ENCODE measurements at regions not wholly inside any gene's neighbourhood (a gene's known extent, or its start where the extent isn't known, plus 50 kb on each side); places are given as distances from the start of the nearest gene placed in this dataset.
A peak's percentile ranks its signal among the peaks of the same experiment; 100 is the strongest.
"Not testable (repeated sequence)": the region's sequence is repeated elsewhere in the genome, so short reads cannot be mapped to it uniquely, and the experiment has no call there.

DNA sequence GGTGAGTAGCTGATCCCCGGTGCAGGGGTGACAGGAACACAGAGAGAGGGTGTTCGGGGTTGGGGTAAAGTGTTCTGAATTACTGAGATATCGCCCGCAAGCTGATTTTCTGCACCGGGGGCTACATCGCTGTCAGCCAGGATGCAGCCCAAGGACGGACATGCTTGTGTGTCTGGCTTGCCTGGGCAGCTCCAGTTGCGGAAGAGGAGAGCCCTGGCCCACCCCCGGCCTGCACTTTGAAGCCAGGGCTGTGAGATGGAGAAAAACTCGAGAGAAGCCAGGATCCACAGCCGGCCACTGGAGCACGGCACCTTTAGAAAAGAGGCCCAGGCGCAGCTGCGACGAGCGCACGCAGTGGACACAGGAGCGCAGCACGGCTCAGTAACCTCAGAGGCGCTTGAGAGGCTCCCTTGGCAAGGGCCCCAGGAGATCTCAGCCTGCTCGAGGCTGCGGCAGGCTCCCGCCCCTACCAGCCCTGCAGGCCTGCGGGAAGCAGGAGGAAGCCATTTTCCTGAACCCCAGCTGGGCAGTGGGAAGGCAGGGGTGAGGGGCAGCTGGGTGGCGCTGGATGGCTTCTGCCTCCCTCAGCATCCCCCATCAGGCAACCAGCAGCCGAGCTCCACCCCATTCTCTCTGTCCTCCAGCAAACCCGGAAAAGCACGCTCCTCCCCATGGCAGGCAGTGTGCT lies 59.2 kb downstream of the C9orf50 start:
- no peak for DNase-seq

DNA sequence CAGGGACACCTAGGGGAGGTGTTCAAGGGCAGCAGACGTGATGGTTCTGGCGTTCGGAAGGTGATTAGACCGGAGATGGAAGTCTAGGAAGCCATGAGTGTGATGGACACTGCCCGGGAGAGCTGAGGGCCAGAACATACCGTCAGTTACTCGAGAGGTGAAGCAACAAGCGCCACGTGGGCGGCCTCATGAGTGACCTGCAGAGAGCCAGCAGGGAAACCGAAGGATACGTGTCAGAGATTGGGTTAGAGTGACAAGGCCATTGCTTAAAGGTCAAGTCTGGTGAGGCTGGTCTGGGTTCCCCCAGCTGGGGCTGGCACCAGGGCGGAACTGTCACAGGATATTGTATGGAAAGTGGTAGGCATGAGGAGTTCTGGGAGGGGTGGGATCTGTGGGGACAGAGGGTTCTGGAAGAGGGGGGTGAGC lies 60.0 kb downstream of the C9orf50 start:
- DNase-seq, result no peak

- DNase-seq, result no peak
Observed at GRCh38 chr9:129559506-129559881, 61.4 kb downstream of the C9orf50 start.

DNA sequence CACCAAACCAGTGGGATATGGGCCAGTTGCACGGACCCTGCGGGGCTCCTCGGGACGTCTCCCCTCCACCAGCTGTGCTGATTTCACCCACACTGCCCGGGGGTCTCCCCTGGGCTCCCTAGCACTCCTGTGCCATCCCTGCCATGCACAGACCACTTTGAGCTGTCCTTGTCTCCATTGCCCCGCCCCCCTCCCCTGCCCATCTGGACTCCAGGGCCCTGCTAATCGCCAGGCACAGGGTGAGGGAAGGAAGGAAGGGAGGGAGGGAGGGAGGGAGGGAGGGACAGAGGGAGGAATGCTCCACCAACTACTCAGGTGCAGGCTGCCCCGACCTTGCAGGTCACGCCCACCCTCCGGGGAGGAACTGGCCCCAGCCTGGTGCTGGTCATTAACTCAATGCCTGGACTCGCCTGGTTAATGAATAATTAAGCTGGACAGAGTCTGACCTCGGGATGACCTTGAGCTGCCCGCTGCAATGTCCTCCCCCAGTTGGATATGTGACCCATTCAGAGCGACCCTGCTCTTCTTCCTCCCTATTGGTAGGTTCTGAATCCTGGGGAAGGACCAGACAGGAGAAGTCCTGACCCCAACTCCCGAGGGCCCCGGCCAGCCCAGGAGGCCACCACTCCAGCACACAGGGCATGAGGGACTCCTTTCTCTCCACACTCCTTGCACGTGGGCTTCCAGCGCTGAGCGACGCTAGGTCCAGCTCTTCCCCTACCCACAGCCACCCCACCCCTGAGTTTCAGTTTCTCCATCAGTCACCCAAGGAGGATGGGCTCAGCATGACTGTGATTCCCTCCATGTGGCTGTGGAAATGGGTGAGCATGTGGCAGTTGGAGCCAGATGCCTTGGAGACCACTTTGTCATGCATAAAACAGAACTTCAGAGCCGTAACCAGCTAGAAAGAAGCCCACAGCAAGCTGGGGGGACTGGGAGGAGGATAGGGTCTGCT lies 62.1 kb downstream of the C9orf50 start:
- DNase-seq, result no peak

GRCh38 chr9:129558063-129558550 lies 62.8 kb downstream of the C9orf50 start:
- DNase-seq, result no peak

GRCh38 chr9:129557192-129558036 lies 63.5 kb downstream of the C9orf50 start:
- DNase-seq, result no peak

- no peak for DNase-seq
Observed at GRCh38 chr9:129556491-129557191, 64.3 kb downstream of the C9orf50 start.

DNA sequence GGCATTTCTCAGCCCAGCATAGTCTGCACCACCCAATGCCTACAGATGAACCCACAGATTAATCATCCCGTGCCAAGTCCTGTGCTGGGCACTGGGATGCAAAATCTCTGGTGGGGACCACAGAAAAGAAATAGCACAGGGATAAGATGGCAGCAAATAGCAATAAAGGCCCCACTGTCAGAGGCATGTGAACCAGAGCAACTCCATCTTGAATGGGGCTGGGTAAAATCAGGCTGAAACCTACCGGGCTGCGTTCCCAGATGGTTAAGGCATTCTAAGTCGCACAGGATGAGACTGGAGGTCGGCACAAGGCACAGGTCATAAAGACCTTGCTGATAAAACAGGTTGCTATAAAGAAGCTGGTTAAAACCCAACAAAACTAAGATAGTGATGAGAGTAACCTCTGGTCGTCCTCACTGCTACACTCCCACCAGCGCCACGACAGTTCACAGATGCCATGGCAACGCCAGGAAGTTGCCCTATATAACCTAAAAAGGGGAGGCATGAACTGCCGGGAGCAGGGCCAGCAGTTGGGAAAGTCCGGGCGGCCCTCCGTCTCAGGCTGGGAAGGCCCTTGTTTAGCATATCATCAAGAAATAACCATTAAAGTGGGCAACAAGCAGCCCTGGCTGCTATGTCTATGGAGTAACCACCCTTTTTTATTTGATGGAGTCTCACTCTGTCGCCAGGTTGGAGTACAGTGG lies 65.2 kb downstream of the C9orf50 start:
- no peak for DNase-seq

DNA sequence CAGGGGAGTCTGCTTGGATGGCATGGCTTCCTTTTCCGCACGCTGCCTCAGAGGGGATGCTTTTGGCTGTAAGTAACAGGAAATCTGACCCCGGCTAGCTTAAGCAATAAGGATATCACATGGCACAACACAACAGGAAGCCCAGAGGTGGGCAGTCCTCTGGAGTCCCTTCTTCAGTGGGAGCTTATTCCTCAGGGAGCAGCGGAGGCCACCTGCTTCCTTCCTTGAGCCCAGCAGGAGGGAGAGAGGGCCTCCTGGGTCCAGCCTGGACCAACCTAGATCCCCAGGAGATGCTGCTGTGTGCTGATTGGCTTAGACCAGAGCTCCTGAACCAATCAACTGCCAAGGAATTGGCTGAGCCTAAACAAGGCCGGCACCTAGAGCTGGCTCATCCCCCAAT lies 66.3 kb downstream of the C9orf50 start:
- peak; percentile 66 for DNase-seq

GRCh38 chr9:129553277-129553676 lies 67.6 kb downstream of the C9orf50 start:
- DNase-seq, result no peak

GRCh38 chr9:129552064-129552463 lies 68.8 kb downstream of the C9orf50 start:
- DNase-seq, result no peak

GRCh38 chr9:129551393-129551973 lies 69.4 kb downstream of the C9orf50 start:
- no peak for DNase-seq

GRCh38 chr9:129550977-129551376 lies 69.9 kb downstream of the C9orf50 start:
- DNase-seq, result not testable (repeated sequence)

GRCh38 chr9:129550199-129550839 lies 70.6 kb downstream of the C9orf50 start:
- no peak for DNase-seq

- DNase-seq, result no peak
Observed at GRCh38 chr9:129549684-129550083, 71.2 kb downstream of the C9orf50 start.

GRCh38 chr9:129549139-129549538 lies 71.8 kb downstream of the C9orf50 start:
- no peak for DNase-seq

DNA sequence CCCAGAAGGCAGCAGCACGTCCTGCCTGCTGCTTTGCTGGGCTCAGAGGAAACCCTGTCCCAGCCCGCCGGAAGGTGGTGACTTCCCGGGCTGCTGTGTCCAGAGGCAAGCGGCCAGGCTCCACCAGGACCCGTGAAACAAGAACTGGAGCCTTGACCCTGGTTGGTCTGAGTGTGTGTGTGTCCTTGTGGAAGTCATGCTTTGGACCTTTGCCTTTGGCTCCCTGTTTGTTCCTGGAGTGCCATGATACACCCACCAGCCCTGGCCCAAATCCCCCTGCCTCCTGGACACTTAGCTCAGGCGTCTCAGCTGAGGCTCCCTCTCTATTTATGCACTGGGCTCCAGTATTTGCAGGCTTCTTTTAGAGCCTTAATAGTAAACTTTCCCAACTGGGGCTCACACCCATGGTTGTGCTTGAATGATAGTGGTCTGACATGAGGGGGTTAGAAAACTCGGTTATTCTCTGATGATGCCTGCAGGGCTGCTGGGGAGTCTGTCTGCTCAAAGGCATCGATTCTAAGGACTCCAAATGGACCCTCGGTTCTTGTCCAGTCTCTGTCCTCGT lies 72.2 kb downstream of the C9orf50 start:
- no peak for DNase-seq

GRCh38 chr9:129547869-129548570 lies 72.9 kb downstream of the C9orf50 start:
- no peak for DNase-seq

DNA sequence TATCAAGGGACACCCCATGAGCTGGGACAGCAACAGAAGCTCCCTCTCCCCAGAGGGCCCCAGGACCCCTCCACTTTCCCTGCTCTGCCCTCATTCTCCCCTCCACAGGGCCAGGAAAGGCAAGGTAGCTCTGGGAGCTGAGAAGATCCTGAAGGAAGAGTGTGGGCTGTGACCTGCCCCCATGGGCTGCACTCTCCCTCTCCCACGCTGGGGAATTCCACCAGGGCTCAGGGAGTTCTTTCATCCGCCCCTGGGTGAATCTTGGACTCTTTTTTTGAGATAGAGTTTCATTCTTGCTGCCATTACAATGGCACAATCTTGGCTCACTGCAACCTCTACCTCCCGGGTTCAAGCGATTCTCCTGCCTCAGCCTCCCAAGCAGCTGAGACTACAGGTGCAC lies 73.8 kb downstream of the C9orf50 start:
- DNase-seq, result no peak

GRCh38 chr9:129545876-129546275 lies 75.0 kb downstream of the C9orf50 start:
- DNase-seq, result not testable (repeated sequence)

Data from NCI-H1436 treated with DMSO at 0.1 percent for 48 hours (cell line).